ENCODE measurements at regions not wholly inside any gene's neighbourhood (a gene's known extent, or its start where the extent isn't known, plus 50 kb on each side); places are given as distances from the start of the nearest gene placed in this dataset.

DNA sequence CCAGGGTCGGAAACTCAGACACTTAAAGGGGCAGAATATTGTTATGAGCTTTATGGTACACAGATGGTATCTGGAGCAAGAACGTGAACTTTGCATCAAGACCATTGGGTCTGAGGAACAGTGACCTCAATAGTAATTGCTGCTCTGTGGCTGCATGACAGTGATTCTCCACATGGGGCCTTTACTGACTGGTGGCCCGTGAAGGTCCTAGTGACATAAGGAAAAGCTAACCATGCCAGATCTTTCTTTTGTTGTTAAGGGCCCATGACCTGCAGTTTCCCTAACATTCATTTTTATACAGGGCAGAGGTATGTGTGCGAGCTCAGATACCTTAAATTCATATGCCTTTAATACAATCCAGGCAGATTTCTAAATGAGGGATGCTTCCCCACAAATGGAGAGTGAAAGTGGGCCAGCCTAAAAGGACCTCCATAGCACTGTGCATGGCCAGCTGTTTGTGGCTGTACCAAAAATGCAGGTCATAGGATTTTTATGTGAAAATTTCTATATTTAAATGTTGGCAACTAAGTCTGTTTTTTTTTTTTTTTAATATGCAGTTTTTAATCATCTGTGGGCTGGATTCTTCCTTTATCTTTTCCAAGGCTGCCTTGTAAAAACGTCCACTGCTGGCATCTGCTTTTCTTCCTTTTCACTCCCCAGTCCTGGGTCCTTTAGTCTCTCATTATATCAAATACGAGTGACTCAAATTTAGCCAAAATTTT is 188.0 kb upstream of the IL12A start:
- TF ChIP-seq, protein P1, sequence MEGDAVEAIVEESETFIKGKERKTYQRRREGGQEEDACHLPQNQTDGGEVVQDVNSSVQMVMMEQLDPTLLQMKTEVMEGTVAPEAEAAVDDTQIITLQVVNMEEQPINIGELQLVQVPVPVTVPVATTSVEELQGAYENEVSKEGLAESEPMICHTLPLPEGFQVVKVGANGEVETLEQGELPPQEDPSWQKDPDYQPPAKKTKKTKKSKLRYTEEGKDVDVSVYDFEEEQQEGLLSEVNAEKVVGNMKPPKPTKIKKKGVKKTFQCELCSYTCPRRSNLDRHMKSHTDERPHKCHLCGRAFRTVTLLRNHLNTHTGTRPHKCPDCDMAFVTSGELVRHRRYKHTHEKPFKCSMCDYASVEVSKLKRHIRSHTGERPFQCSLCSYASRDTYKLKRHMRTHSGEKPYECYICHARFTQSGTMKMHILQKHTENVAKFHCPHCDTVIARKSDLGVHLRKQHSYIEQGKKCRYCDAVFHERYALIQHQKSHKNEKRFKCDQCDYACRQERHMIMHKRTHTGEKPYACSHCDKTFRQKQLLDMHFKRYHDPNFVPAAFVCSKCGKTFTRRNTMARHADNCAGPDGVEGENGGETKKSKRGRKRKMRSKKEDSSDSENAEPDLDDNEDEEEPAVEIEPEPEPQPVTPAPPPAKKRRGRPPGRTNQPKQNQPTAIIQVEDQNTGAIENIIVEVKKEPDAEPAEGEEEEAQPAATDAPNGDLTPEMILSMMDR (IDR thresholded peaks at IDR 0.05; ENCODE audit: control insufficient read depth, insufficient read depth, low read depth, low read length, missing control alignments), result no peak
- H3K4me3 ChIP-seq (ENCODE audit: control insufficient read depth, low read depth, low read length), result no peak overlapping the region
- no peak for DNase-seq (ENCODE audit: low read depth)

DNA sequence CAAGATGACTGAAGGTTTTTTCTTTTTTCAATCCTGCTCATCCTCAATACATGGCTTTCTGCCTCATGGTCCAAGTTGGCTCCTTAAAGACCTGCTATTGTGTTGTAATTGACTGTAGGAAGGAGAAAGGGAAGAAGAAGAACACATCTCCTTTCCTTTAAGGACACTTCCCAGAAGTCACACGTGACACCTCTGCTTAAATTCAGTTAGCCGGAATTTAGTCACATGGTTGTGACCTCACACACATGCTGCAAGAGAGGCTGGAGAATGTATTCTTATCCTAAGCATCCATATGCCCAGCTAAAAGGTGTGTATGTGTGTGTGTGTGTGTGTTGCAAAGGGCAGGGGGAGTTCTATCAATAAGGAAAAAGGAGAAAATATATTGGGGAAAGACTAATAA is 185.8 kb upstream of the IL12A start:
- DNase-seq (ENCODE audit: low read depth), result no peak
- TF ChIP-seq, protein P1 (IDR thresholded peaks at IDR 0.05; ENCODE audit: control insufficient read depth, insufficient read depth, low read depth, low read length, missing control alignments), result no peak
- no peak overlapping the region for H3K4me3 ChIP-seq (ENCODE audit: control insufficient read depth, low read depth, low read length)

DNA sequence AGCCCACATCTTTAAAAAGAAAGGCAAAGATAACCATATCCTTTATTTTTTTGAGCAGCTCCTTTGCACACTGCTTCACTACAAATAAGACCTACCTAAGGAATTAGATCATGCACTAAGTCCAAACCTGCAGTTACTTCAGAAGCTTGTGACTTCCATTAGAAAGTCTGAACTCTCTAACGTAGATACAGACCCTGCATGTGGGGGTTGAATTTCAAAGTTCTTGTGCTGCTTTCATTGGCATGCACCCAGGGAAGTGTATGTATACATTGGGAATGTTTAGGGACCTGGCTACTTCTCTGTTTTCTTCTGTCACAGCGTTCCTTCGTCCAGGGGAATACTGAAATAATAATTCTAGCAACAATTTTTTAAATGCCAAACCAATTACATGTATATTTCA is 185.2 kb upstream of the IL12A start:
- H3K4me3 ChIP-seq (ENCODE audit: control insufficient read depth, low read depth, low read length), result no peak overlapping the region
- no peak for DNase-seq (ENCODE audit: low read depth)
- TF ChIP-seq, protein P1 (IDR thresholded peaks at IDR 0.05; ENCODE audit: control insufficient read depth, insufficient read depth, low read depth, low read length, missing control alignments), result no peak

DNA sequence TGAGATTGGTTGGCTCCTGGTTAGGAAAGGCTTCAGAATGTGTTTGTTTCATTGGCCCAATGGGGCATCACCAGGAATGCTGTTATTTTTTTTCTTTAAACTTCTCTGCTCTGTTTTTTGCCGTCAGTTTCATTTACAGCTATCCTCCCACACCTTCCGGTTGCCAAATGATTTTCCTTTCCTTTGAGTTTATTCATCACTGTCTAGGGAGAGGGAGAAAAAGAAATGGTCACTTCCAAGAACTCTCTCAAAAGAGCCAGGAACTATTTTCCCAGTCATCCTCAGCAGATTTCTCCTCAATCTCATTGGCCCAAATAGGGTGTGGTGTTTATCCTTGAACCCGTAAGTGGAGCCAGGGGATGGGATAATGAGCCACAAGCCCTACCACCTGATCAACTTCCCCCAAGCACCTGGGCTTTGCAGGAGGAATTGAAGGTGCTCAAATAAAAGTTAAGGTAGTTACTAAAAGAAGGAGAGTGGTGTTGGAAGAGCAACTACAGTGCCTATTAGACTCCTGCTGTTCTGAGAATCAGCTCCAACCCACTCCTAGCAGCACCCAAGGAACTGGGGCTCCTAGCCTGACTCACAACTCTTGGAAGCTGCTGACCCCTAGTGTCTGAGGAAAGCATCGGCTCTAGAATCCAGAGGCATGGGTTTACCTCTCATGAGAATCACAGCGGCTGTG is 183.8 kb upstream of the IL12A start:
- no peak for DNase-seq (ENCODE audit: low read depth)
- TF ChIP-seq, protein P1 (IDR thresholded peaks at IDR 0.05; ENCODE audit: control insufficient read depth, insufficient read depth, low read depth, low read length, missing control alignments), result peak; percentile 97
- no peak overlapping the region for H3K4me3 ChIP-seq (ENCODE audit: control insufficient read depth, low read depth, low read length)

DNA sequence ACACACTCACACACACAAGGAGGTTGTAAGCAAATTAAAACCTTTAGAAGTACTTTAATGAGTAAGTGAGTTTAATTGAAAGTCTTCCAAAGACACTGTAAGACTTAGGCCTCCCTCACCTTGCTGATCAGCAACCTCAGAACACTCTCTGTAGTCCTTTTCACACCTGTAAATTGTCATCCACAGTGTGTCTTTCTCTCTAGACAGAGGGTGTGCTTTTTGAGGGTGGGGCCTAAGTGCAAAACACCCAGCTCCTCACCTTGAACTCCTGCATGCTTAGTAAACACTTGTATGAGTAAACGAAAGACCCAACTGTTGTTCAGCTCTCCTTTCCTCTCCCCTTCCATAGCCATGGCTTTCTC is 183.2 kb upstream of the IL12A start:
- DNase-seq (ENCODE audit: low read depth), result no peak
- TF ChIP-seq, protein P1 (IDR thresholded peaks at IDR 0.05; ENCODE audit: control insufficient read depth, insufficient read depth, low read depth, low read length, missing control alignments), result no peak
- no peak overlapping the region for H3K4me3 ChIP-seq (ENCODE audit: control insufficient read depth, low read depth, low read length)

GRCh38 chr3:159806412-159806811 is 182.2 kb upstream of the IL12A start:
- TF ChIP-seq, protein P1 (IDR thresholded peaks at IDR 0.05; ENCODE audit: control insufficient read depth, insufficient read depth, low read depth, low read length, missing control alignments), result no peak
- no peak overlapping the region for H3K4me3 ChIP-seq (ENCODE audit: control insufficient read depth, low read depth, low read length)
- DNase-seq (ENCODE audit: low read depth), result no peak
